ENCODE measurements at regions not wholly inside any gene's neighbourhood (a gene's known extent, or its start where the extent isn't known, plus 50 kb on each side); places are given as distances from the start of the nearest gene placed in this dataset.

GRCh38 chr9:80555782-80556325 is 984.1 kb downstream of the TLE4 start:
- no peak for DNase-seq
- no peak overlapping the region for H3K27ac Mint-ChIP-seq (ENCODE audit: unreplicated experiment)
- H3K9me3 Mint-ChIP-seq (ENCODE audit: low read depth, unreplicated experiment) = no peaks in the 10 kb centered on the region
- no peak for TF ChIP-seq CTCF (IDR thresholded peaks at IDR 0.05; ENCODE audit: unreplicated experiment)
- H3K4me3 Mint-ChIP-seq (ENCODE audit: low read depth, unreplicated experiment) = no peak overlapping the region
- CTCF ChIA-PET = no interaction called here
- intact Hi-C loops (cut with micrococcal nuclease; ENCODE audit: unreplicated experiment) = no loop called here
- no peaks in the 10 kb centered on the region for H3K27me3 Mint-ChIP-seq (ENCODE audit: unreplicated experiment)
- no peaks in the 10 kb centered on the region for H3K4me1 Mint-ChIP-seq (ENCODE audit: low read depth, unreplicated experiment)
- no peaks in the 10 kb centered on the region for H3K36me3 Mint-ChIP-seq (ENCODE audit: insufficient read depth, unreplicated experiment)
- no TSS peak for BruUV-seq (replicated peaks)

GRCh38 chr9:80554856-80555255 is 983.1 kb downstream of the TLE4 start:
- DNase-seq = no peak
- intact Hi-C loops (cut with micrococcal nuclease; ENCODE audit: unreplicated experiment) = no loop called here
- CTCF ChIA-PET = no interaction called here
- Mint-ChIP-seq H3K4me3 (ENCODE audit: low read depth, unreplicated experiment) (no peak overlapping the region), H3K36me3 (ENCODE audit: insufficient read depth, unreplicated experiment) (no peaks in the 10 kb centered on the region), H3K27me3 (ENCODE audit: unreplicated experiment) (no peaks in the 10 kb centered on the region), H3K9me3 (ENCODE audit: low read depth, unreplicated experiment) (no peaks in the 10 kb centered on the region), H3K27ac (ENCODE audit: unreplicated experiment) (no peak overlapping the region), H3K4me1 (ENCODE audit: low read depth, unreplicated experiment) (no peaks in the 10 kb centered on the region)
- no TSS peak for BruUV-seq (replicated peaks)
- TF ChIP-seq CTCF (IDR thresholded peaks at IDR 0.05; ENCODE audit: unreplicated experiment) = no peak

GRCh38 chr9:80554301-80554700 is 982.5 kb downstream of the TLE4 start:
- Mint-ChIP-seq H3K36me3 (ENCODE audit: insufficient read depth, unreplicated experiment) (no peaks in the 10 kb centered on the region), H3K9me3 (ENCODE audit: low read depth, unreplicated experiment) (no peaks in the 10 kb centered on the region), H3K4me3 (ENCODE audit: low read depth, unreplicated experiment) (no peak overlapping the region), H3K27me3 (ENCODE audit: unreplicated experiment) (no peaks in the 10 kb centered on the region), H3K4me1 (ENCODE audit: low read depth, unreplicated experiment) (no peaks in the 10 kb centered on the region), H3K27ac (ENCODE audit: unreplicated experiment) (no peak overlapping the region)
- no TSS peak for BruUV-seq (replicated peaks)
- CTCF ChIA-PET = no interaction called here
- intact Hi-C loops (cut with micrococcal nuclease; ENCODE audit: unreplicated experiment) = no loop called here
- DNase-seq = no peak
- no peak for TF ChIP-seq CTCF (IDR thresholded peaks at IDR 0.05; ENCODE audit: unreplicated experiment)

- intact Hi-C loops (cut with micrococcal nuclease; ENCODE audit: unreplicated experiment) = no loop called here
- CTCF ChIA-PET = no interaction called here
- TF ChIP-seq CTCF (IDR thresholded peaks at IDR 0.05; ENCODE audit: unreplicated experiment) = no peak
- no TSS peak for BruUV-seq (replicated peaks)
- H3K9me3 Mint-ChIP-seq (ENCODE audit: low read depth, unreplicated experiment) = no peaks in the 10 kb centered on the region
- no peak overlapping the region for H3K4me3 Mint-ChIP-seq (ENCODE audit: low read depth, unreplicated experiment)
- no peaks in the 10 kb centered on the region for H3K4me1 Mint-ChIP-seq (ENCODE audit: low read depth, unreplicated experiment)
- H3K36me3 Mint-ChIP-seq (ENCODE audit: insufficient read depth, unreplicated experiment) = no peaks in the 10 kb centered on the region
- no peak overlapping the region for H3K27ac Mint-ChIP-seq (ENCODE audit: unreplicated experiment)
- no peak for DNase-seq
- H3K27me3 Mint-ChIP-seq (ENCODE audit: unreplicated experiment) = no peaks in the 10 kb centered on the region
Measured at GRCh38 chr9:80552931-80553330, 981.2 kb downstream of the TLE4 start.
